ENCODE measurements at regions not wholly inside any gene's neighbourhood (a gene's known extent, or its start where the extent isn't known, plus 50 kb on each side); places are given as distances from the start of the nearest gene placed in this dataset.

- ATAC-seq (no peak), DNase-seq (no peak)
- TF ChIP-seq CTCF (IDR thresholded peaks at IDR 0.05) = no peak
- H3K27ac ChIP-seq = no peak overlapping the region
- no peaks in the 10 kb centered on the region for H3K36me3 ChIP-seq
- H3K9me3 ChIP-seq = no peaks in the 10 kb centered on the region
- intact Hi-C loops (cut with DNase I) = no loop called here
- no peaks in the 10 kb centered on the region for H3K27me3 ChIP-seq
- no peak overlapping the region for H3K4me3 ChIP-seq
- no peaks in the 10 kb centered on the region for H3K4me1 ChIP-seq
Measured at GRCh38 chr2:2874341-2874740, 503.3 kb downstream of the EIPR1 start.

DNA sequence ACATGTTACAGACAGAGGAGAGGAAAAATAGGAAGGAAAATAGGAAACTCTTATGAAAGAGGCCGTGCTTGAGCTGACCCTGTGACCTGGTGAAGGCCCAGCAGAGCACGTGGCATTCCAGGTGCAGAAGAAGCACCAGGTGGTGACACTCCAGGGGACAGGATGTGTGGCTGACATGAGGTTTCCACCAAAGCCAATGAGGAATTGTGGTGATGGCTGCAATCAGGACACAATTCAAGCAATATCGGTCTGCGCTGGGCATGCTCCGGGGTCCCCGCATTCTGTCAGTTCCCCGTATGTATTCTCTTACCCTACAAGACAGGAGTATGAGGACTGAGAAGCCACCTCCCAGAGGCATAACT is 504.2 kb downstream of the EIPR1 start:
- no peaks in the 10 kb centered on the region for H3K4me1 ChIP-seq
- no peak for ATAC-seq
- H3K36me3 ChIP-seq = no peaks in the 10 kb centered on the region
- no peak for TF ChIP-seq CTCF (IDR thresholded peaks at IDR 0.05)
- intact Hi-C loops (cut with DNase I) = no loop called here
- no peak overlapping the region for H3K27ac ChIP-seq
- no peaks in the 10 kb centered on the region for H3K27me3 ChIP-seq
- DNase-seq = no peak
- no peak overlapping the region for H3K4me3 ChIP-seq
- H3K9me3 ChIP-seq = no peaks in the 10 kb centered on the region

- Histone ChIP-seq H3K4me3 (no peak overlapping the region), H3K9me3 (no peaks in the 10 kb centered on the region), H3K4me1 (no peaks in the 10 kb centered on the region), H3K36me3 (no peaks in the 10 kb centered on the region), H3K27ac (no peak overlapping the region), H3K27me3 (no peaks in the 10 kb centered on the region)
- intact Hi-C loops (cut with DNase I) = no loop called here
- ATAC-seq (no peak), DNase-seq (no peak)
- TF ChIP-seq CTCF (IDR thresholded peaks at IDR 0.05) = no peak
Measured at GRCh38 chr2:2872713-2873449, 504.7 kb downstream of the EIPR1 start.

DNA sequence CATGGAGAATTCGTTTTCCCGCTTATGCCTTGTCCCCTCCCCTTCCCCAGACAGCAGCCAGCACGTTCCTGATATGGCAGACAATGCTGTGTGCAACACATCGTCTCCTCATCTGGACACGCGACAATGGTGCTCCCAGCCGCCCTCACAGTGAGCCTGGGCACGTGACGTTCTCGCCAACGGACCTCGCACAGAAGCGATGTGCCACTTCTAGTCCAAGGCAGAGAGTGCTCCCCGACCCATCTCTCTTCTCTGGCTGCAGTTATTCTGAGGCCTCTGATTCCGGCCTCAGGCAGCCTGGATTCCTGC is 505.4 kb downstream of the EIPR1 start:
- no peak for DNase-seq
- no peaks in the 10 kb centered on the region for H3K9me3 ChIP-seq
- intact Hi-C loops (cut with DNase I) = no loop called here
- TF ChIP-seq CTCF (IDR thresholded peaks at IDR 0.05) = no peak
- no peak for ATAC-seq
- H3K36me3 ChIP-seq = no peaks in the 10 kb centered on the region
- H3K27me3 ChIP-seq = no peaks in the 10 kb centered on the region
- H3K4me1 ChIP-seq = no peaks in the 10 kb centered on the region
- no peak overlapping the region for H3K27ac ChIP-seq
- no peak overlapping the region for H3K4me3 ChIP-seq

DNA sequence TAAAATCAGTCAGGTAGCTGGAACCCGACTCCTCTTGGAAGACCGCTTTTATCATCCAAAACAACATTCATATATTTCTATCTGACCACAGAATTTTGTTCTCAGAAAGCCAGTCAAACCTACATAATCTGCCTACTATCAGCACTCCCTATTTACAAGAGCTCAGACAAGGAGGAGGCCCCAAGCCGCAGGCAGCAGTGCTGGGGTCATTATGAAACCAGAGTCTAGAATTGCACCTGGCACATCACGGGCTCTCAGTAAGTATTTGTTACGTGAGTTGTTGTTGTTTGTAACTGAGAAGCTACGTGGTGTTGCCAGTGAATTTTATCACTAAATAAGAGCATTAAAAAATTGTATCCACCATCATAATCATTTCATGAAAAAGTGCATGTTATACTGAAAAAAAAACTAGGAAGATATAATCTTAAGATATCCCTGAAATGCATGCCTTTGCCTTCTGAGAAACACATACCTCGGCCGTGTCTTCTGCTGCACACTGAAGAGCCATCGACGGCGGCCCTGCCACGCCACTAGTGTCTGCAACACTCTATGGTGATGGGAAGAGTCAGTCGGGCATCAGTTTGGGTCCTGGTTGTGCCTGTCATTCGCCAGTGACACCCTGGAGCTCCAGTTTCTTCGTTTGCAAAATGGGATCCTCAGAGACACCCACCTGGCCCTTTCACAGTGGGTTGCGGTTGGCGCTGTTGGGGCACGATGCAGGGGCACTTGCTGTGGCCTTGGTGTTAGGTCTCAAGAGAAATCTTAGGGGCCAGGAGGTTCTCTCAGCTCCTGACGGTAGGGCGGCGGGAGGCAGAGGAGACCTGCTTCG is 505.9 kb downstream of the EIPR1 start:
- no peak for ATAC-seq
- Histone ChIP-seq H3K36me3 (no peaks in the 10 kb centered on the region), H3K4me1 (no peaks in the 10 kb centered on the region), H3K9me3 (no peaks in the 10 kb centered on the region), H3K4me3 (no peak overlapping the region), H3K27ac (no peak overlapping the region), H3K27me3 (no peaks in the 10 kb centered on the region)
- intact Hi-C loops (cut with DNase I) = no loop called here
- no peak for DNase-seq
- no peak for TF ChIP-seq CTCF (IDR thresholded peaks at IDR 0.05)

Measured in upper lobe of right lung (tissue), 1 donor.